Vagina (tissue), 2 donors: ENCODE measurements at regions not wholly inside any gene's neighbourhood (a gene's known extent, or its start where the extent isn't known, plus 50 kb on each side); places are given as distances from the start of the nearest gene placed in this dataset.

Source experiments
- CTCF ChIP-seq, 3 experiments: fragments of 450-650 bp in 2 of 3; fragments of 200-600 bp in 1 of 3; sonication (generic) in 1 of 3; IDR thresholded peaks; one replicate each; pipeline ENCODE4 v1.5.1; 2017 to 2019; ENCODE audit warnings: antibody characterized with exemption in 3 of 3, mild to moderate bottlenecking in 2 of 3, moderate library complexity in 2 of 3
- POLR2A ChIP-seq, 2 donors: fragments of 450-650 bp; IDR thresholded peaks; one replicate each; pipeline ENCODE4 v1.6.1; 2017; ENCODE audit warnings: antibody characterized with exemption in 2 of 2, mild to moderate bottlenecking in 2 of 2, moderate library complexity in 2 of 2

GRCh38 chr5:109619021-109619460, 70.7 kb upstream of the MAN2A1 start:
- TF ChIP-seq CTCF (IDR thresholded peaks at IDR 0.05) (no peak), POLR2A (IDR thresholded peaks at IDR 0.05) (no peak)
